HEK293 (cell line): ENCODE measurements at regions not wholly inside any gene's neighbourhood (a gene's known extent, or its start where the extent isn't known, plus 50 kb on each side); places are given as distances from the start of the nearest gene placed in this dataset.

ENCODE experiments used
- CTCF ChIA-PET: fragments of 350-600 bp; formaldehyde crosslinking; extraction: SDS; loops from one replicate; lab custom pipeline; 2021; ENCODE audit warnings: antibody characterized with exemption; lab: Yijun Ruan, JAX
- POLR2A ChIA-PET: fragments of 300-600 bp; formaldehyde crosslinking; extraction: SDS; loops from one replicate; lab custom pipeline; 2020; ENCODE audit warnings: antibody characterized with exemption, inconsistent platforms; lab: Yijun Ruan, JAX
- H3K27ac ChIP-seq: fragments of 200-500 bp; sonication (Bioruptor generic); 2 replicates; pipeline ENCODE4 v1.5.1; 2014; ENCODE audit warnings: low read depth, low read length, control low read depth, inconsistent platforms; ENCODE audit errors: extremely low read depth
- H3K36me3 ChIP-seq, 2 experiments: fragments of 200-500 bp in 1 of 2; sonication (Bioruptor generic) in 1 of 2; 1 replicate in 1 of 2; 2 replicates in 1 of 2; pipeline ENCODE4 v1.5.1; 2014 to 2017; ENCODE audit warnings: inconsistent platforms in 2 of 2, low read length in 2 of 2; ENCODE audit not compliant: control insufficient read depth in 2 of 2, insufficient read depth in 1 of 2
- H3K4me1 ChIP-seq: fragments of 200-500 bp; sonication (Bioruptor generic); 2 replicates; pipeline ENCODE4 v1.5.1; 2014; ENCODE audit warnings: mild to moderate bottlenecking, low read length, inconsistent platforms; ENCODE audit not compliant: control insufficient read depth, insufficient read depth
- H3K4me3 ChIP-seq: 2 replicates; pipeline ENCODE4 v1.5.1; 2011; ENCODE audit warnings: low read depth, mild to moderate bottlenecking, control low read depth, low read length, moderate library complexity
- H3K9me3 ChIP-seq: fragments of 200-500 bp; sonication (Bioruptor generic); 2 replicates; pipeline ENCODE4 v1.5.1; 2014; ENCODE audit warnings: low read depth, low read length, inconsistent platforms; ENCODE audit not compliant: control insufficient read depth, insufficient read depth
- SALL2 ChIP-seq: fragments of 450-650 bp; formaldehyde crosslinking; IDR thresholded peaks from 2 replicates; pipeline ENCODE4 v1.5.0; 2017; ENCODE audit warnings: missing biosample characterization, mild to moderate bottlenecking, missing genetic modification characterization, borderline replicate concordance
- SCRT2 ChIP-seq: fragments of 450-650 bp; formaldehyde crosslinking; IDR thresholded peaks from 2 replicates; pipeline ENCODE4 v1.5.1; 2016; ENCODE audit warnings: missing biosample characterization, missing genetic modification characterization
- SP3 ChIP-seq: fragments of 450-650 bp; formaldehyde crosslinking; IDR thresholded peaks from 2 replicates; pipeline ENCODE4 v1.5.1; 2016; ENCODE audit warnings: missing biosample characterization, missing genetic modification characterization
- WT1 ChIP-seq: fragments of 450-650 bp; formaldehyde crosslinking; IDR thresholded peaks from 2 replicates; pipeline ENCODE4 v1.5.1; 2016; ENCODE audit warnings: missing biosample characterization, missing genetic modification characterization
- ZBTB7A ChIP-seq: fragments of 450-650 bp; formaldehyde crosslinking; IDR thresholded peaks from 2 replicates; pipeline ENCODE4 v1.5.1; 2016; ENCODE audit warnings: low read depth, missing biosample characterization, missing genetic modification characterization
- ZFP69B ChIP-seq: fragments of 450-650 bp; formaldehyde crosslinking; IDR thresholded peaks from 2 replicates; pipeline ENCODE4 v1.5.1; 2016; ENCODE audit warnings: missing biosample characterization, missing genetic modification characterization
- ZNF132 ChIP-seq: fragments of 450-650 bp; formaldehyde crosslinking; IDR thresholded peaks from 2 replicates; pipeline ENCODE4 v1.5.1; 2017; ENCODE audit warnings: missing biosample characterization, missing genetic modification characterization, borderline replicate concordance
- ZNF140 ChIP-seq: fragments of 450-650 bp; formaldehyde crosslinking; IDR thresholded peaks from 2 replicates; pipeline ENCODE4 v1.5.1; 2016; ENCODE audit warnings: missing biosample characterization, missing genetic modification characterization
- ZNF354C ChIP-seq: fragments of 450-650 bp; formaldehyde crosslinking; IDR thresholded peaks from 2 replicates; pipeline ENCODE4 v1.5.1; 2016; ENCODE audit warnings: missing biosample characterization, missing genetic modification characterization, low read depth, borderline replicate concordance
- ZNF544 ChIP-seq: fragments of 450-650 bp; formaldehyde crosslinking; IDR thresholded peaks from 2 replicates; pipeline ENCODE4 v1.5.0; 2017; ENCODE audit warnings: missing biosample characterization, missing genetic modification characterization
- ZNF626 ChIP-seq: fragments of 450-650 bp; sonication (Bioruptor Pico); formaldehyde crosslinking; IDR thresholded peaks from 2 replicates; pipeline ENCODE4 v1.5.1; 2018; ENCODE audit warnings: missing biosample characterization, missing genetic modification characterization, inconsistent platforms
- ZNF707 ChIP-seq: fragments of 450-650 bp; formaldehyde crosslinking; IDR thresholded peaks from 2 replicates; pipeline ENCODE4 v1.5.1; 2016; ENCODE audit warnings: missing biosample characterization, missing genetic modification characterization
- ZNF768 ChIP-seq: fragments of 450-650 bp; formaldehyde crosslinking; IDR thresholded peaks from 2 replicates; pipeline ENCODE4 v1.5.1; 2018; ENCODE audit warnings: missing biosample characterization, mild to moderate bottlenecking, missing genetic modification characterization
- TF ChIP-seq, protein P1 (sequence below): fragments of 450-650 bp; formaldehyde crosslinking; IDR thresholded peaks from 2 replicates; pipeline ENCODE4 v1.5.1; 2016; ENCODE audit warnings: missing biosample characterization, missing genetic modification characterization
- TF ChIP-seq, protein P2 (sequence below): fragments of 450-650 bp; formaldehyde crosslinking; conservative IDR thresholded peaks from 2 replicates; pipeline ENCODE4 v1.5.1; 2016; ENCODE audit warnings: low read depth, missing biosample characterization, missing genetic modification characterization
- TF ChIP-seq, protein P3 (sequence below): sonication (generic); formaldehyde crosslinking; IDR thresholded peaks from 2 replicates; pipeline ENCODE4 v1.8.1; 2022; ENCODE audit warnings: mild to moderate bottlenecking, moderate library complexity, missing genetic modification reagents
- TF ChIP-seq, protein P4 (sequence below): fragments of 450-650 bp; formaldehyde crosslinking; IDR thresholded peaks from 2 replicates; pipeline ENCODE4 v1.5.1; 2016; ENCODE audit warnings: missing biosample characterization, missing genetic modification characterization

DNA sequence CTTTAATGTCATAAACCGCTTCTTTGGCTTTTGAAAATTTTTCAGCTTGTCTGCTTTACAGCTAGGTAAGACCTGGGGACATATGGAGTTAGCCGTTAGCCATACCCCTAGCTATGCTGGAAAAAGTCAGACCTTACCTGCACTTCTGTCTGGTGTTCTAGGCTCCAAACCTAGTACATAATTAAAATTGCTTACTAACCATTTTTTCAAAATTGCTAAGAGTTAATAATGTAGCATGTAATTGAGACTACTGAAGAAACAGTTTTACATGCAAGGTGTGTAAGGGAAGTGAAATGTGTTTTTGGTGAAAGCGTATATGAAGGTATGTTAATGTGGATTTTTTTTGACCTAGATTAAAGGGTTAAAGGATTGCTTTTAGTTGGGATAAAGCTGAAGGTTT, 336.9 kb downstream of the RNF144B start:
- no peaks in the 10 kb centered on the region for H3K4me1 ChIP-seq
- ChIA-PET CTCF (interaction anchor here (0.7 kb wide), 1 partner anchor 301 kb away, joined by 3 read pairs; no protein-coding TSS in a partner anchor), POLR2A (no interaction called here)
- no peak for TF ChIP-seq SALL2
- no peak for TF ChIP-seq ZBTB7A (tag by site-specific recombination)
- no peak for TF ChIP-seq ZNF707 (tag by site-specific recombination)
- TF ChIP-seq ZNF354C (tag by site-specific recombination): no peak
- no peak for TF ChIP-seq SP3 (tag by site-specific recombination)
- no peak for TF ChIP-seq WT1 (tag by site-specific recombination)
- no peak for TF ChIP-seq SCRT2 (tag by site-specific recombination)
- TF ChIP-seq, protein P1, sequence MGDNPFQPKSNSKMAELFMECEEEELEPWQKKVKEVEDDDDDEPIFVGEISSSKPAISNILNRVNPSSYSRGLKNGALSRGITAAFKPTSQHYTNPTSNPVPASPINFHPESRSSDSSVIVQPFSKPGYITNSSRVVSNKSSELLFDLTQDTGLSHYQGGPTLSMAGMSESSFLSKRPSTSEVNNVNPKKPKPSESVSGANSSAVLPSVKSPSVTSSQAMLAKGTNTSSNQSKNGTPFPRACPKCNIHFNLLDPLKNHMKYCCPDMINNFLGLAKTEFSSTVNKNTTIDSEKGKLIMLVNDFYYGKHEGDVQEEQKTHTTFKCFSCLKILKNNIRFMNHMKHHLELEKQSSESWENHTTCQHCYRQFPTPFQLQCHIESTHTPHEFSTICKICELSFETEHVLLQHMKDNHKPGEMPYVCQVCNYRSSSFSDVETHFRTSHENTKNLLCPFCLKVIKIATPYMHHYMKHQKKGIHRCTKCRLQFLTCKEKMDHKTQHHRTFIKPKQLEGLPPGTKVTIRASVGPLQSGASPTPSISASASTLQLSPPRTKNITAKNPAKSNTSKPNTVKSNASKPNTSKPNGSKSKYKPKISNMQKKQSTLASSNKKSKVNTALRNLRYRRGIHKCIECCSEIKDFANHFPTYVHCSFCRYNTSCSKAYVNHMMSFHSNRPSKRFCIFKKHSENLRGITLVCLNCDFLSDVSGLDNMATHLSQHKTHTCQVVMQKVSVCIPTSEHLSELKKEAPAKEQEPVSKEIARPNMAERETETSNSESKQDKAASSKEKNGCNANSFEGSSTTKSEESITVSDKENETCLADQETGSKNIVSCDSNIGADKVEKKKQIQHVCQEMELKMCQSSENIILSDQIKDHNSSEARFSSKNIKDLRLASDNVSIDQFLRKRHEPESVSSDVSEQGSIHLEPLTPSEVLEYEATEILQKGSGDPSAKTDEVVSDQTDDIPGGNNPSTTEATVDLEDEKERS (tag by site-specific recombination): no peak
- TF ChIP-seq, protein P2, sequence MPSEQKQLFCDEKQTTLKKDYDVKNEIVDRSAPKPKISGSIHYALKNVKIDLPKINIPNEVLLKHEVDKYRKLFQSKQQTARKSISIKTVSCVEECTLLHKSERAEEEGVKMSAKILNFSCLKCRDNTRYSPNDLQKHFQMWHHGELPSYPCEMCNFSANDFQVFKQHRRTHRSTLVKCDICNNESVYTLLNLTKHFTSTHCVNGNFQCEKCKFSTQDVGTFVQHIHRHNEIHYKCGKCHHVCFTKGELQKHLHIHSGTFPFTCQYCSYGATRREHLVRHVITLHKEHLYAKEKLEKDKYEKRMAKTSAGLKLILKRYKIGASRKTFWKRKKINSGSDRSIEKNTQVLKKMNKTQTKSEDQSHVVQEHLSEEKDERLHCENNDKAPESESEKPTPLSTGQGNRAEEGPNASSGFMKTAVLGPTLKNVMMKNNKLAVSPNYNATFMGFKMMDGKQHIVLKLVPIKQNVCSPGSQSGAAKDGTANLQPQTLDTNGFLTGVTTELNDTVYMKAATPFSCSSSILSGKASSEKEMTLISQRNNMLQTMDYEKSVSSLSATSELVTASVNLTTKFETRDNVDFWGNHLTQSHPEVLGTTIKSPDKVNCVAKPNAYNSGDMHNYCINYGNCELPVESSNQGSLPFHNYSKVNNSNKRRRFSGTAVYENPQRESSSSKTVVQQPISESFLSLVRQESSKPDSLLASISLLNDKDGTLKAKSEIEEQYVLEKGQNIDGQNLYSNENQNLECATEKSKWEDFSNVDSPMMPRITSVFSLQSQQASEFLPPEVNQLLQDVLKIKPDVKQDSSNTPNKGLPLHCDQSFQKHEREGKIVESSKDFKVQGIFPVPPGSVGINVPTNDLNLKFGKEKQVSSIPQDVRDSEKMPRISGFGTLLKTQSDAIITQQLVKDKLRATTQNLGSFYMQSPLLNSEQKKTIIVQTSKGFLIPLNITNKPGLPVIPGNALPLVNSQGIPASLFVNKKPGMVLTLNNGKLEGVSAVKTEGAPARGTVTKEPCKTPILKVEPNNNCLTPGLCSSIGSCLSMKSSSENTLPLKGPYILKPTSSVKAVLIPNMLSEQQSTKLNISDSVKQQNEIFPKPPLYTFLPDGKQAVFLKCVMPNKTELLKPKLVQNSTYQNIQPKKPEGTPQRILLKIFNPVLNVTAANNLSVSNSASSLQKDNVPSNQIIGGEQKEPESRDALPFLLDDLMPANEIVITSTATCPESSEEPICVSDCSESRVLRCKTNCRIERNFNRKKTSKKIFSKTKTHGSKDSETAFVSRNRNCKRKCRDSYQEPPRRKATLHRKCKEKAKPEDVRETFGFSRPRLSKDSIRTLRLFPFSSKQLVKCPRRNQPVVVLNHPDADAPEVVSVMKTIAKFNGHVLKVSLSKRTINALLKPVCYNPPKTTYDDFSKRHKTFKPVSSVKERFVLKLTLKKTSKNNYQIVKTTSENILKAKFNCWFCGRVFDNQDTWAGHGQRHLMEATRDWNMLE (tag by site-specific recombination): no peak
- TF ChIP-seq ZNF768 (tag by site-specific recombination): no peak
- H3K27ac ChIP-seq: no peak overlapping the region
- H3K36me3 ChIP-seq: no peaks in the 10 kb centered on the region
- H3K4me3 ChIP-seq: no peak overlapping the region
- H3K9me3 ChIP-seq: no peaks in the 10 kb centered on the region

DNA sequence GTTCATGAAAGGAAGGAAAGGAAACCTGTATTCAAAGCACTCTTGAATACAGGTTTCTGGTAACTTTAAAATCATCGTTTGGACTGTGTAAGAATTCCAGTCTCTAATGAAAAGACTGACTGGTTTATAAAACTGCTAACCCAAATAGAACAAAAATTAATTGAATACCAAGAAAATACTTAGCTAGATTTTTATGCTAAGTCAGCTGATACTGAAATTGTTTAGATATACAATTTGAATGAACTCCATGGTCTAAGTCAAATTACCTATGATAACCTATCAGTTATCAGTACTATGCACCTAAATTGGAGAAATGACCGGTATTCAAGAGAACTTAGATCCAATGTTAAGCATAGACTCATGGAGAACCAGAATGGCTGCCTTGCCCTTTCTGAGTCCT, 338.3 kb downstream of the RNF144B start:
- Histone ChIP-seq H3K36me3 (no peaks in the 10 kb centered on the region), H3K4me1 (no peaks in the 10 kb centered on the region), H3K4me3 (no peak overlapping the region), H3K9me3 (no peaks in the 10 kb centered on the region), H3K27ac (no peak overlapping the region)
- POLR2A ChIA-PET: no interaction called here
- CTCF ChIA-PET: no interaction called here
- no peak for TF ChIP-seq ZNF544 (tag by site-specific recombination)
- no peak for TF ChIP-seq ZNF140 (tag by site-specific recombination)
- TF ChIP-seq, protein P3, sequence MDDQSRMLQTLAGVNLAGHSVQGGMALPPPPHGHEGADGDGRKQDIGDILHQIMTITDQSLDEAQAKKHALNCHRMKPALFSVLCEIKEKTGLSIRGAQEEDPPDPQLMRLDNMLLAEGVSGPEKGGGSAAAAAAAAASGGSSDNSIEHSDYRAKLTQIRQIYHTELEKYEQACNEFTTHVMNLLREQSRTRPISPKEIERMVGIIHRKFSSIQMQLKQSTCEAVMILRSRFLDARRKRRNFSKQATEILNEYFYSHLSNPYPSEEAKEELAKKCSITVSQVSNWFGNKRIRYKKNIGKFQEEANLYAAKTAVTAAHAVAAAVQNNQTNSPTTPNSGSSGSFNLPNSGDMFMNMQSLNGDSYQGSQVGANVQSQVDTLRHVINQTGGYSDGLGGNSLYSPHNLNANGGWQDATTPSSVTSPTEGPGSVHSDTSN (CRISPR knock-in tag): no peak
- TF ChIP-seq ZFP69B: no peak
- TF ChIP-seq ZNF132 (tag by site-specific recombination): no peak
- no peak for TF ChIP-seq ZNF626 (tag by site-specific recombination)
- TF ChIP-seq, protein P4, sequence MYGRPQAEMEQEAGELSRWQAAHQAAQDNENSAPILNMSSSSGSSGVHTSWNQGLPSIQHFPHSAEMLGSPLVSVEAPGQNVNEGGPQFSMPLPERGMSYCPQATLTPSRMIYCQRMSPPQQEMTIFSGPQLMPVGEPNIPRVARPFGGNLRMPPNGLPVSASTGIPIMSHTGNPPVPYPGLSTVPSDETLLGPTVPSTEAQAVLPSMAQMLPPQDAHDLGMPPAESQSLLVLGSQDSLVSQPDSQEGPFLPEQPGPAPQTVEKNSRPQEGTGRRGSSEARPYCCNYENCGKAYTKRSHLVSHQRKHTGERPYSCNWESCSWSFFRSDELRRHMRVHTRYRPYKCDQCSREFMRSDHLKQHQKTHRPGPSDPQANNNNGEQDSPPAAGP (tag by site-specific recombination): no peak
